Gastroesophageal sphincter (tissue), 4 donors: ENCODE measurements at regions not wholly inside any gene's neighbourhood (a gene's known extent, or its start where the extent isn't known, plus 50 kb on each side); places are given as distances from the start of the nearest gene placed in this dataset.

Experiments used
- ATAC-seq: fragments of 150-250 bp; one replicate; pipeline ENCODE4 v1.9.1; 2016; ENCODE audit warnings: mild to moderate bottlenecking, moderate library complexity
- H3K27ac ChIP-seq, 4 donors: fragments of 200-600 bp; sonication (generic) in 3 of 4; 1 replicate in 3 of 4; 2 replicates in 1 of 4; pipeline ENCODE4 v1.5.1; 2016 to 2019
- H3K27me3 ChIP-seq: fragments of 200-600 bp; sonication (generic); one replicate; pipeline ENCODE4 v1.5.1; 2019
- H3K36me3 ChIP-seq, 2 donors: fragments of 200-600 bp; sonication (generic); one replicate each; pipeline ENCODE4 v1.5.1; 2019; ENCODE audit warnings: control low read depth in 1 of 2
- H3K4me1 ChIP-seq, 3 donors: fragments of 200-600 bp; sonication (generic); 1 replicate in 2 of 3; 2 replicates in 1 of 3; pipeline ENCODE4 v1.5.1; 2016 to 2019; ENCODE audit warnings: control low read depth in 2 of 3
- H3K4me3 ChIP-seq, 2 donors: fragments of 200-600 bp; sonication (generic); one replicate each; pipeline ENCODE4 v1.5.1; 2019; ENCODE audit warnings: mild to moderate bottlenecking in 1 of 2, moderate library complexity in 1 of 2
- H3K9me3 ChIP-seq, 3 donors: fragments of 200-600 bp; sonication (generic); one replicate each; pipeline ENCODE4 v1.5.1; 2017 to 2019; ENCODE audit warnings: control low read depth in 2 of 3
- EP300 ChIP-seq: sonication (generic); formaldehyde crosslinking; IDR thresholded peaks from one replicate; pipeline ENCODE4 v1.6.1; 2017; ENCODE audit warnings: antibody characterized with exemption, mild to moderate bottlenecking
- POLR2A ChIP-seq, 2 donors: fragments of 450-650 bp; IDR thresholded peaks; one replicate each; pipeline ENCODE4 v1.6.1; 2017; ENCODE audit warnings: antibody characterized with exemption in 2 of 2, mild to moderate bottlenecking in 2 of 2, moderate library complexity in 1 of 2
- POLR2AphosphoS5 ChIP-seq: sonication (generic); formaldehyde crosslinking; IDR thresholded peaks from one replicate; pipeline ENCODE4 v1.6.1; 2017; ENCODE audit warnings: antibody characterized with exemption
- WGBS, 2 donors: methylation state at CpG; one replicate each; pipeline ENCODE4 v1.1.5; 2018; ENCODE audit warnings: low coverage in 1 of 2; 5-methylcytosine and 5-hydroxymethylcytosine counted together
- TF ChIP-seq, protein P1 (sequence below), 4 experiments: fragments of 200-600 bp in 2 of 4; fragments of 450-650 bp in 2 of 4; sonication (generic) in 1 of 4; IDR thresholded peaks; one replicate each; pipeline ENCODE4 v1.5.1; 2017 to 2019; ENCODE audit warnings: antibody characterized with exemption in 4 of 4, mild to moderate bottlenecking in 2 of 4, moderate library complexity in 2 of 4

GRCh38 chr6:44548319-44548718 is 160.8 kb downstream of the CDC5L start:
- Histone ChIP-seq H3K36me3 (no peaks in the 10 kb centered on the region), H3K4me1 (no peaks in the 10 kb centered on the region), H3K9me3 (no peaks in the 10 kb centered on the region), H3K4me3 (no peak overlapping the region), H3K27me3 (peaks cover 6% of the 10 kb centered on the region), H3K27ac (no peak overlapping the region)
- TF ChIP-seq EP300 (no peak), POLR2A (IDR thresholded peaks at IDR 0.05) (no peak), POLR2AphosphoS5 (no peak)
- TF ChIP-seq, protein P1, sequence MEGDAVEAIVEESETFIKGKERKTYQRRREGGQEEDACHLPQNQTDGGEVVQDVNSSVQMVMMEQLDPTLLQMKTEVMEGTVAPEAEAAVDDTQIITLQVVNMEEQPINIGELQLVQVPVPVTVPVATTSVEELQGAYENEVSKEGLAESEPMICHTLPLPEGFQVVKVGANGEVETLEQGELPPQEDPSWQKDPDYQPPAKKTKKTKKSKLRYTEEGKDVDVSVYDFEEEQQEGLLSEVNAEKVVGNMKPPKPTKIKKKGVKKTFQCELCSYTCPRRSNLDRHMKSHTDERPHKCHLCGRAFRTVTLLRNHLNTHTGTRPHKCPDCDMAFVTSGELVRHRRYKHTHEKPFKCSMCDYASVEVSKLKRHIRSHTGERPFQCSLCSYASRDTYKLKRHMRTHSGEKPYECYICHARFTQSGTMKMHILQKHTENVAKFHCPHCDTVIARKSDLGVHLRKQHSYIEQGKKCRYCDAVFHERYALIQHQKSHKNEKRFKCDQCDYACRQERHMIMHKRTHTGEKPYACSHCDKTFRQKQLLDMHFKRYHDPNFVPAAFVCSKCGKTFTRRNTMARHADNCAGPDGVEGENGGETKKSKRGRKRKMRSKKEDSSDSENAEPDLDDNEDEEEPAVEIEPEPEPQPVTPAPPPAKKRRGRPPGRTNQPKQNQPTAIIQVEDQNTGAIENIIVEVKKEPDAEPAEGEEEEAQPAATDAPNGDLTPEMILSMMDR (IDR thresholded peaks at IDR 0.05) = no peak
- WGBS, 2 donors = 51 to 65% methylated on average over 2 to 4 of the region's 4 CpGs
- no peak for ATAC-seq

- H3K4me1 ChIP-seq = no peaks in the 10 kb centered on the region
- H3K36me3 ChIP-seq = no peaks in the 10 kb centered on the region
- H3K27ac ChIP-seq = no peak overlapping the region
- ATAC-seq = no peak
- TF ChIP-seq EP300 (no peak), POLR2AphosphoS5 (no peak)
- no peaks in the 10 kb centered on the region for H3K9me3 ChIP-seq
- peaks cover 8% of the 10 kb centered on the region for H3K27me3 ChIP-seq
- WGBS, 2 donors = 87 to 92% methylated on average over 2 to 3 of the region's 3 CpGs
- H3K4me3 ChIP-seq = no peak overlapping the region
Measured at GRCh38 chr6:44549516-44549915, 162.0 kb downstream of the CDC5L start.

DNA sequence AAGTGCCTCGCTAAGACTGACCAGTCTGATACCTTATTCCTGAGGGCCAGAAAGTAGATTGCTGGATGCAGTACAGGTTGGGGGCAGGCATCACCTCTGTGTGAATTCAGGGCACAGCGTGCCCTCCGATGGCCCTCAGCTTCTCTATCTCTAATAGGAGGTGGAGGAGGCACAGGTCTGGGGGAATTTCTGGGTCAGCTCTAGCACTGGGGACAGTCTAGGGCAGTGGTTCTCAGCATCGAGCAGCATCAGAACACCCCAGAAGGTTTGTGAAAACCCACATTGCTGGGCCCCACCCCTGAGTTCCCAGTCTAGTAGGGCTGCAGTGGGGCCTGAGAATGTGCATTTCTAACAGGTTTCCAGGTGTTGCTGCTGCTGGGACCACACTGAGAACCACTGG is 166.7 kb downstream of the CDC5L start:
- Histone ChIP-seq H3K27ac (no peak overlapping the region), H3K4me3 (no peak overlapping the region), H3K9me3 (no peaks in the 10 kb centered on the region), H3K4me1 (peaks cover 0 to 15% (median 3%) of the 10 kb centered on the region in 3 donors), H3K36me3 (no peaks in the 10 kb centered on the region), H3K27me3 (peaks cover 8% of the 10 kb centered on the region)
- no peak for TF ChIP-seq POLR2A (IDR thresholded peaks at IDR 0.05)
- no peak for TF ChIP-seq POLR2AphosphoS5
- TF ChIP-seq EP300 = no peak
- TF ChIP-seq, protein P1 (IDR thresholded peaks at IDR 0.05) = no peak
- ATAC-seq = no peak
- 80 to 100% methylated on average over 2 to 3 of the region's 4 CpGs for WGBS, 2 donors

DNA sequence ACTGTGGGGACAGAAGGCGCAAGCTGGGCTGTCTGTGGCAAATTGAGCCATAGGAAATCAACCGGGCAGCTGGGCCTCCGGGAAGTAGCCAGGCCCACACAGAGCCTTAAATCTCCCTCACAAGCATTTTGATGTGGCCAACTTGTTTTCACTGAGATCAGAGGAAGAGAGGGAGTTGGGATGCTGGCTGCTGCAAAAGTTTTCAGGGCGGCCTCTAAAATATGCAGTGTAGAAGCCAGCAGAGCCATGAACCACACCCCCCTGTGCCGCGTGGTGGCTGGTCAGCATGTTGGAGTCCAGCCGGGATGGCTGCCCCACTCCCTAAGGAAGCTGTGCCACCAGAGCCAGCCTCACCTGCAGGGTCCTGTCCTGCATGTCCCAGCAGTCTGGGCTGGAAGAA is 167.4 kb downstream of the CDC5L start:
- peaks cover 8% of the 10 kb centered on the region for H3K27me3 ChIP-seq
- no peak for ATAC-seq
- no peak overlapping the region for H3K27ac ChIP-seq
- no peak overlapping the region for H3K4me3 ChIP-seq
- peaks cover 3 to 22% (median 4%) of the 10 kb centered on the region in 3 donors for H3K4me1 ChIP-seq
- no peaks in the 10 kb centered on the region for H3K9me3 ChIP-seq
- TF ChIP-seq POLR2AphosphoS5 = no peak
- TF ChIP-seq EP300 = no peak
- no peak for TF ChIP-seq POLR2A (IDR thresholded peaks at IDR 0.05)
- TF ChIP-seq, protein P1 (IDR thresholded peaks at IDR 0.05) = no peak
- H3K36me3 ChIP-seq = no peaks in the 10 kb centered on the region
- 83% methylated on average over 7 of the region's 7 CpGs; no CpG with 5 or more reads in 1 of the 2 donors for WGBS, 2 donors

DNA sequence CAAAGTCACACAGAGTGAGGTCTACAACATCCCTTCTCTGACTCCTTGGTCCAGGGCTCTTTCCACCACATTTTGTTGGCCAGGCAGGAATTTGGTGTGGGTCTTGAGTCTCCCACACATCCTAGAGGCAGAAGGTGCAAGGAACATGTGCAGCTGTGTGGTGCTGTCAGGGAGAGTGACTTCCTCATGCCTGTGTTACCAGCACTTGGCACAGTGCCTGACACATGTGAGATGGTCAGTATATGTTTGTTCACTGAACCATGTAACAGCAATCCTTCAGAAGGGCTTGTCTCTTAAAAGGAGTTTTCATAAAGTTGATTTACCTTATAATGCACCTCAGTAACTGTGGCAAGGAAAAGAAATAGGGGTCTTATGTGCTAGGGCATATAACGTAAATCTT is 168.5 kb downstream of the CDC5L start:
- Histone ChIP-seq H3K9me3 (no peaks in the 10 kb centered on the region), H3K4me1 (peaks cover 3 to 26% (median 8%) of the 10 kb centered on the region in 3 donors), H3K27me3 (peaks cover 11% of the 10 kb centered on the region), H3K4me3 (no peak overlapping the region), H3K36me3 (no peaks in the 10 kb centered on the region), H3K27ac (no peak overlapping the region)
- ATAC-seq = no peak
- TF ChIP-seq, protein P1 (IDR thresholded peaks at IDR 0.05) = no peak
- TF ChIP-seq POLR2AphosphoS5 (no peak), EP300 (no peak), POLR2A (IDR thresholded peaks at IDR 0.05) (no peak)
- WGBS, 2 donors = 0 to 20% methylated on average over 1 of the region's 1 CpG
